ENCODE measurements at regions not wholly inside any gene's neighbourhood (a gene's known extent, or its start where the extent isn't known, plus 50 kb on each side); places are given as distances from the start of the nearest gene placed in this dataset.

GRCh38 chrX:121761845-121762244 lies 714.4 kb downstream of the GLUD2 start:
- TF ChIP-seq, protein P1, sequence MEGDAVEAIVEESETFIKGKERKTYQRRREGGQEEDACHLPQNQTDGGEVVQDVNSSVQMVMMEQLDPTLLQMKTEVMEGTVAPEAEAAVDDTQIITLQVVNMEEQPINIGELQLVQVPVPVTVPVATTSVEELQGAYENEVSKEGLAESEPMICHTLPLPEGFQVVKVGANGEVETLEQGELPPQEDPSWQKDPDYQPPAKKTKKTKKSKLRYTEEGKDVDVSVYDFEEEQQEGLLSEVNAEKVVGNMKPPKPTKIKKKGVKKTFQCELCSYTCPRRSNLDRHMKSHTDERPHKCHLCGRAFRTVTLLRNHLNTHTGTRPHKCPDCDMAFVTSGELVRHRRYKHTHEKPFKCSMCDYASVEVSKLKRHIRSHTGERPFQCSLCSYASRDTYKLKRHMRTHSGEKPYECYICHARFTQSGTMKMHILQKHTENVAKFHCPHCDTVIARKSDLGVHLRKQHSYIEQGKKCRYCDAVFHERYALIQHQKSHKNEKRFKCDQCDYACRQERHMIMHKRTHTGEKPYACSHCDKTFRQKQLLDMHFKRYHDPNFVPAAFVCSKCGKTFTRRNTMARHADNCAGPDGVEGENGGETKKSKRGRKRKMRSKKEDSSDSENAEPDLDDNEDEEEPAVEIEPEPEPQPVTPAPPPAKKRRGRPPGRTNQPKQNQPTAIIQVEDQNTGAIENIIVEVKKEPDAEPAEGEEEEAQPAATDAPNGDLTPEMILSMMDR (IDR thresholded peaks at IDR 0.05; ENCODE audit: borderline replicate concordance, extremely low read depth, low read length, poor library complexity, severe bottlenecking): no peak
- TF ChIP-seq EZH2 (IDR thresholded peaks at IDR 0.05; ENCODE audit: borderline replicate concordance, low read depth, low read length, severe bottlenecking): no peak

Data from DND-41 (cell line).